ENCODE measurements at regions not wholly inside any gene's neighbourhood (a gene's known extent, or its start where the extent isn't known, plus 50 kb on each side); places are given as distances from the start of the nearest gene placed in this dataset.

DNA sequence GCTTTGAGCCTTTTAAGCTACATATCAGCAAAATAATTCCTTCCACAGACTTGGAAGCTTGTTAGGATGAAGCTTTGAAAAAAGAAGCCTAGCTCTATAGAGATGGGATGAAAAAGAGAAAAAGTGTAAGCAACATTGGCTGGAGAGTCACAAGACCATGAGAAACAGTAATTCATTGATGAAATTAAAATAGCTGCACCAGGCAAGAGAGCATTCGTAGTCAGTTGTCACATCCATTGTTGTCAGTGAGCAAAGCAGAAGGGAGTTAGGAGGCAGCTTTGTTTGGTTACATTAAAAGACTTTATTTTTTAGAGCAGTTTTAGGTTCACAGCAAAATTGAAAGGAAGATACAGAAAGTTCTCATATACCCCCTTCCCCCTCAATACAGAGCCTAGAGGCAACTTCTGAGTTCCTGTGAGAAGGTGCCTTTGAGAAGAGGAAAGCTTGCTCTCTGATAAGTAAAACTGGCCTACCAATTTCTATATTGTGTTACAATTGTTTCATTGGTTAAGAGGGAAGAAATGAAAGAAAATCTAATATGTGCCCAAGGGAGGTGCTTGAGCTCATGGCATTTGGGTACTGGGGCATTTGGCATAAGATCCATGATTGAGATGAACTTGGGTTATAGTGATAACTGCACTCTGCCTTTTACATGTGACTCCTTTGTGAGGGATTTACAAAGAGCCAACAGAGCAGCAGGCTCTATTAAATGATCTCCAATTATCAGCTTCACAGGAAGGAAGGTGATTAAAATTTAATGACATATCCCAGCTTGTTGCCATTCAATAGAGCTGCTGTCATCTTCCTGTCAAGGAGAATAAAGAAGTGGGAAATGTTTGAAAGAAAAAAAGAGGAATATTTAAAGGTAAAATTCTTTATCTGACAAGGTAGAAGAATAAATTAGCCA is 361.3 kb upstream of the TMTC1 start:
- ChIA-PET CTCF (interaction anchor here (0.6 to 0.7 kb wide), 2 partner anchors 12 to 556 kb away, joined by 3 read pairs; no protein-coding TSS in a partner anchor), POLR2A (no interaction called here)
- TF ChIP-seq ZNF416 (tag by site-specific recombination; IDR thresholded peaks at IDR 0.05) (no peak), ZNF664 (tag by site-specific recombination; IDR thresholded peaks at IDR 0.05) (no peak), GLIS1 (tag by site-specific recombination; IDR thresholded peaks at IDR 0.05) (no peak), ZNF266 (tag by site-specific recombination; IDR thresholded peaks at IDR 0.05; ENCODE audit: low read depth) (no peak), ZNF510 (tag by site-specific recombination; IDR thresholded peaks at IDR 0.05; ENCODE audit: insufficient replicate concordance) (no peak), MZF1 (tag by site-specific recombination; IDR thresholded peaks at IDR 0.05; ENCODE audit: borderline replicate concordance) (no peak), ZBTB48 (tag by site-specific recombination; IDR thresholded peaks at IDR 0.05) (no peak), ZNF785 (tag by site-specific recombination; IDR thresholded peaks at IDR 0.05) (no peak), ZNF133 (tag by site-specific recombination; IDR thresholded peaks at IDR 0.05) (no peak), ZNF248 (tag by site-specific recombination; IDR thresholded peaks at IDR 0.05) (no peak)
- H3K27ac ChIP-seq (ENCODE audit: extremely low read depth, low read depth, low read length): no peak overlapping the region
- H3K9me3 ChIP-seq (ENCODE audit: control insufficient read depth, insufficient read depth, low read depth, low read length): no peaks in the 10 kb centered on the region
- no peak overlapping the region for H3K4me3 ChIP-seq (ENCODE audit: low read depth, low read length)
- H3K4me1 ChIP-seq (ENCODE audit: control insufficient read depth, insufficient read depth, low read length): no peaks in the 10 kb centered on the region
- no peaks in the 10 kb centered on the region for H3K36me3 ChIP-seq (ENCODE audit: control insufficient read depth in 2 of 2, insufficient read depth in 1 of 2, low read length in 2 of 2)

DNA sequence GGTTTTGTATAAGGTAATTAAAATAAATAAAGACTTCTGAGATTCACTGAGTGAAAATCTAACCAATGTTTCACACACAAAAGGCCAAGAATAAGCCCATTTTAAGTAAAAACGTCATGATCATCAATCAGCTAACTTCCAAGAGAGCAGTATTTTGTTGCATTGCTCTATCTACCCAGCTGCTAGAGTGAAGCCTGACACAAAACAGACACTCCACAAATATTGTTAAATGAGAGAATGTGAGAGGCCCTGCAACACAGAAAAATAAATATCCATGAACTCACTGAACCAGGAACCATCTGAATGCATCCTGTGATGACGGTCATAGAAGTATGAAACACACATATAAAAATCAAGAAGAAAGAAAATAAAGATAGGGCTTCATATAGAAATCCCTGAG is 358.6 kb upstream of the TMTC1 start:
- TF ChIP-seq, protein P1, sequence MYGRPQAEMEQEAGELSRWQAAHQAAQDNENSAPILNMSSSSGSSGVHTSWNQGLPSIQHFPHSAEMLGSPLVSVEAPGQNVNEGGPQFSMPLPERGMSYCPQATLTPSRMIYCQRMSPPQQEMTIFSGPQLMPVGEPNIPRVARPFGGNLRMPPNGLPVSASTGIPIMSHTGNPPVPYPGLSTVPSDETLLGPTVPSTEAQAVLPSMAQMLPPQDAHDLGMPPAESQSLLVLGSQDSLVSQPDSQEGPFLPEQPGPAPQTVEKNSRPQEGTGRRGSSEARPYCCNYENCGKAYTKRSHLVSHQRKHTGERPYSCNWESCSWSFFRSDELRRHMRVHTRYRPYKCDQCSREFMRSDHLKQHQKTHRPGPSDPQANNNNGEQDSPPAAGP (tag by site-specific recombination; IDR thresholded peaks at IDR 0.05): no peak
- no peaks in the 10 kb centered on the region for H3K4me1 ChIP-seq (ENCODE audit: control insufficient read depth, insufficient read depth, low read length)
- H3K4me3 ChIP-seq (ENCODE audit: low read depth, low read length): no peak overlapping the region
- no peaks in the 10 kb centered on the region for H3K36me3 ChIP-seq (ENCODE audit: control insufficient read depth in 2 of 2, insufficient read depth in 1 of 2, low read length in 2 of 2)
- CTCF ChIA-PET: no interaction called here
- H3K27ac ChIP-seq (ENCODE audit: extremely low read depth, low read depth, low read length): no peak overlapping the region
- H3K9me3 ChIP-seq (ENCODE audit: control insufficient read depth, insufficient read depth, low read depth, low read length): no peaks in the 10 kb centered on the region
- POLR2A ChIA-PET: no interaction called here

DNA sequence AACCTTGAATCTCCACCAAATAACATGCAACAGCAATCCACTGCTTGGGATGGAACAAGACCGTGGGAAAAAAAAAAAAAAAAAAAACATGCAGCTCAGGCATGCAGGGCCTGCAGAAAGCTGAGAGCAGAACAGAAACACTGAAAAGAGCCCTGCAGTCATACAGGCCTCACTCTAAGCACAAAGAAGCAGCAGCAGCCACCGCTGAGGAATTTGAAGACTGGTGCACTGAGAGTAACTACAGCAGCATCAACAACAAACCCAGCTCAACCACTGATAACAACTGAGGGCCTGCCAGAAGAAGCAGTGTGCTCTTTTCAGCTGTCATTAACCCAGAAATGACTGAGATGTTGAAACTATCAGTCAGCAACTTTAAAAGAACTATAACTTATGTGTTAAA is 354.7 kb upstream of the TMTC1 start:
- no peak for TF ChIP-seq ZNF654 (tag by site-specific recombination; IDR thresholded peaks at IDR 0.05; ENCODE audit: low read depth)
- TF ChIP-seq, protein P2, sequence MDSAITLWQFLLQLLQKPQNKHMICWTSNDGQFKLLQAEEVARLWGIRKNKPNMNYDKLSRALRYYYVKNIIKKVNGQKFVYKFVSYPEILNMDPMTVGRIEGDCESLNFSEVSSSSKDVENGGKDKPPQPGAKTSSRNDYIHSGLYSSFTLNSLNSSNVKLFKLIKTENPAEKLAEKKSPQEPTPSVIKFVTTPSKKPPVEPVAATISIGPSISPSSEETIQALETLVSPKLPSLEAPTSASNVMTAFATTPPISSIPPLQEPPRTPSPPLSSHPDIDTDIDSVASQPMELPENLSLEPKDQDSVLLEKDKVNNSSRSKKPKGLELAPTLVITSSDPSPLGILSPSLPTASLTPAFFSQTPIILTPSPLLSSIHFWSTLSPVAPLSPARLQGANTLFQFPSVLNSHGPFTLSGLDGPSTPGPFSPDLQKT (IDR thresholded peaks at IDR 0.05; ENCODE audit: borderline replicate concordance, low read depth, low read length): no peak
- TF ChIP-seq ZNF350 (tag by site-specific recombination; IDR thresholded peaks at IDR 0.05): no peak
- TF ChIP-seq ZIC2 (tag by site-specific recombination; IDR thresholded peaks at IDR 0.05): no peak
- no peak for TF ChIP-seq ZNF426 (tag by site-specific recombination; IDR thresholded peaks at IDR 0.05)
- TF ChIP-seq, protein P3, sequence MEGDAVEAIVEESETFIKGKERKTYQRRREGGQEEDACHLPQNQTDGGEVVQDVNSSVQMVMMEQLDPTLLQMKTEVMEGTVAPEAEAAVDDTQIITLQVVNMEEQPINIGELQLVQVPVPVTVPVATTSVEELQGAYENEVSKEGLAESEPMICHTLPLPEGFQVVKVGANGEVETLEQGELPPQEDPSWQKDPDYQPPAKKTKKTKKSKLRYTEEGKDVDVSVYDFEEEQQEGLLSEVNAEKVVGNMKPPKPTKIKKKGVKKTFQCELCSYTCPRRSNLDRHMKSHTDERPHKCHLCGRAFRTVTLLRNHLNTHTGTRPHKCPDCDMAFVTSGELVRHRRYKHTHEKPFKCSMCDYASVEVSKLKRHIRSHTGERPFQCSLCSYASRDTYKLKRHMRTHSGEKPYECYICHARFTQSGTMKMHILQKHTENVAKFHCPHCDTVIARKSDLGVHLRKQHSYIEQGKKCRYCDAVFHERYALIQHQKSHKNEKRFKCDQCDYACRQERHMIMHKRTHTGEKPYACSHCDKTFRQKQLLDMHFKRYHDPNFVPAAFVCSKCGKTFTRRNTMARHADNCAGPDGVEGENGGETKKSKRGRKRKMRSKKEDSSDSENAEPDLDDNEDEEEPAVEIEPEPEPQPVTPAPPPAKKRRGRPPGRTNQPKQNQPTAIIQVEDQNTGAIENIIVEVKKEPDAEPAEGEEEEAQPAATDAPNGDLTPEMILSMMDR (tag by site-specific recombination; IDR thresholded peaks at IDR 0.05): no peak
- TF ChIP-seq ZNF133 (tag by site-specific recombination; IDR thresholded peaks at IDR 0.05): no peak
- TF ChIP-seq ZNF596 (tag by site-specific recombination; IDR thresholded peaks at IDR 0.05): no peak
- TF ChIP-seq KLF16 (tag by site-specific recombination; IDR thresholded peaks at IDR 0.05): no peak
- TF ChIP-seq SETDB1 (IDR thresholded peaks at IDR 0.05; ENCODE audit: insufficient read length, low read length): no peak
- no peak for TF ChIP-seq HOXC10 (CRISPR knock-in tag; IDR thresholded peaks at IDR 0.05)
- TF ChIP-seq ZBTB48 (tag by site-specific recombination; IDR thresholded peaks at IDR 0.05): no peak
- Histone ChIP-seq H3K36me3 (ENCODE audit: control insufficient read depth in 2 of 2, insufficient read depth in 1 of 2, low read length in 2 of 2) (no peaks in the 10 kb centered on the region), H3K4me3 (ENCODE audit: low read depth, low read length) (no peak overlapping the region), H3K4me1 (ENCODE audit: control insufficient read depth, insufficient read depth, low read length) (no peaks in the 10 kb centered on the region), H3K9me3 (ENCODE audit: control insufficient read depth, insufficient read depth, low read depth, low read length) (no peaks in the 10 kb centered on the region), H3K27ac (ENCODE audit: extremely low read depth, low read depth, low read length) (no peak overlapping the region)
- CTCF ChIA-PET: no interaction called here
- POLR2A ChIA-PET: no interaction called here

Data from HEK293 (cell line).